NCI-H460 (cell line): ENCODE measurements at regions not wholly inside any gene's neighbourhood (a gene's known extent, or its start where the extent isn't known, plus 50 kb on each side); places are given as distances from the start of the nearest gene placed in this dataset.

Source experiments
- DNase-seq: peaks from one replicate; pipeline ENCODE4 v3.0.0-alpha.2; 2016; ENCODE audit warnings: low read depth; ENCODE audit errors: extremely low read depth

DNA sequence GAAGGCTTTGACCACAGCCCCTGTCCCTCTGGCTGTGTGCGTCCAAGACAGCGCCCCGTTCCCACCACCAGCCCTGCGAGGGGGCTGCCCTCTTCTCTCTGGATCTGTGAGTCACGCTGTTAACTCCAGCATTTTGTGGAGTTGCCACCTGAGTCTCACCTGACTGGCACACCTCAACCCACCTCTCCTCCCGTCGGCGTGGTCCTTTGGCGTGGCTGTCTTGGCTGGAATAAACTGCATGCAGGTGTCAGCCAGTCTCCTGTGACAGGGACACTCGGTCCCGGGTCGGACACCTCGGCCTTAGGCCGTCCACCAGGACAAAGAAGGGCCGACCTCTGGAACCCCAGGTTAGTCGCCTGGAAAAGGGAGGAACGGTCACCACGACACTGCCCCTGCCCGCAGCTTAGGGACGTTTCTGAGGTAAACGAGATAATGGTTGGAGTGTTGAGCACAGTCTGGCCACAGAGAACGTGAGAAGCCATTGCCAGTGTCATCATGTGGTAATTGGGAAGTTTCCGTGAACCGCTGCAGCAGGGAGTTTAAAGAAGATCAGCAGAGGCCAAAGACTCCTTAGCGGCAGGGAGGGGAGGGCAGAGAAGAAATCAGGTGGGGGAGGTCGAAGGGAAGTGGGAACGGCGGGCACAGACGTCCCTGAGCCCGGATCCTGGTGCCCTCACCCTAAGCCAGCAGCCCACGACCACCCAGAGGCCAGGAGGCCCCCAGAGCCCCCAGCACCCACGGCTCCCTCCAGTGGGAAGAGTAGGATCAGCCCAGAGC, 73.6 kb upstream of the FAM20C start:
- DNase-seq, result no peak

GRCh38 chr7:119392-120163, 72.8 kb upstream of the FAM20C start:
- DNase-seq, result no peak

- no peak for DNase-seq
Measured at GRCh38 chr7:120164-120991, 72.0 kb upstream of the FAM20C start.

DNA sequence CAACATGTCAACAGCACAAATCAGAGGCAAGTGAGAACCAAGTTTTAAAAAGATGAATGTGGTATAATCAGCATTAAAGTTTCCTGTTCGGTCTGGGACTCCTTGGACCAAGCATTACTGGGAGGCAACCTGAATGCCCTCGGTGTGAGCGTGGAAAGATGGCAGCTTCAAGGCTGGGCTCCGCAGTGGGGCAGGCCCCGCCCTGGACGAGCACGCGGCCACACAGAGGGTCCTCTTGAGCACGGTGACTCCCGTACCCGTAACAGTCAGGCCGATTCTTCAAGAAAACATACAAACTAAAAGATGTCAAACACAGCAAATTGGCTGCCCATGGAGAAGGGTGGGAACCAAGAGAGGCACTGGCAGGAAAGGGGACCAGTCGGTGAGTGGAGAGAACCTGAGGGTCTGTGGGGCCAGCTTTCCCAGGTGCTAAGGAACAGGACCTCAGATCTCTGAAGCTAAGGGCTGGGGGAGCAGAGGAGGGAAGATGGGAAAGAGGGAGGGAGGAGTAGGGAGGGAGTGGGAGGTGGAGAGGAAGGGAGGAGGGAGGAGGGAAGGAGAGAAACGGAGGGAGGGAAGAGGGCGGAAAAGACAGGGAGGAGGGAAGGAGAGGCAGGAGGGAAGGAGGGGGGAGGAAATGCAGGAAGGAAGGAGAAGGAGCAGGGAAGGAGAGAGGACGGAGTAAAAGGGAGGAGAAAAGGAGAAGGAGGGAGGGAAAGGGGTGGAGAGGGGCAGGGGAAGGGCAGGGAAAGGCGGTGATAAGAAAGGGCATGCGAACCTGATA, 71.2 kb upstream of the FAM20C start:
- no peak for DNase-seq

GRCh38 chr7:123237-123636, 69.1 kb upstream of the FAM20C start:
- DNase-seq, result no peak

DNA sequence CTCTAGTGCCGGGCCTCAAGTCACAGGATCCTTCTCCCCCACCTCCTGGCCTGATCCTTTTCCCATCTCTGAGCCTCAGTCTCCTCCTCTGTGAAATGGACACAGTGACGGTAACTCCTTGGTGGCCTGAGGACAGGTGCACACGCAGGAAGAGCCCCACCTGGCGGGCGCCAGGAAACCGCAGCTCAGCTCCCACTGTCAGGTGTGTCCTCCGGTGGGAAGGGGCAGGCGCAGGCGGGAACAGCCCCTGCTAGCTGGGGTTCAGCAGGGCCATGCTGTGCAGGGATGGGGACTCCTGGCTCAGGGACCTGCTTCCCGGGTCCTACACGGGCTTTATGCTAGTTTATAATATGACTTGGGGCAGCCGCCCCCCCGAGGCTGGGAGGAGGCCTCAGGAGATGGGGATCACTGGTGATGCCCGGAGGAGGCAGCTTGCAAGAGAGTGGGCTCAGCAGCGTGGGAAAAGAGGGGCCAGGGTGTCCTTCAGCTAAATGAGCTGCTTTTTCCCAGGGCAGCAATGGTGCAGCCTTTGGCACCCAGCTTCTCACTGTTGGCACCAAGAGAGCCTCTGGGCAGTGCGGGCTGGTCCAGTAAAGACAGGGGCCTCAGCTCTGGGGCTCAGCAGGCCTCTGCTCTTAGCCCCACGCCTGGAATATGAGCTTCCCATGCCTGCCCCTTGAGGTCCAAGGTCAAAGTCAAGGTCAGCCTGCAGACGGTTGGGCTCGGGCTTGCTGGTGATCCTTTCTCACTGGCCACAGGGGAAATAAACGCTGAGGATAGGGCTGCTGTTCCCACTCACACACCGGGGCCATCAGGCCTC, 68.0 kb upstream of the FAM20C start:
- DNase-seq, result no peak

DNA sequence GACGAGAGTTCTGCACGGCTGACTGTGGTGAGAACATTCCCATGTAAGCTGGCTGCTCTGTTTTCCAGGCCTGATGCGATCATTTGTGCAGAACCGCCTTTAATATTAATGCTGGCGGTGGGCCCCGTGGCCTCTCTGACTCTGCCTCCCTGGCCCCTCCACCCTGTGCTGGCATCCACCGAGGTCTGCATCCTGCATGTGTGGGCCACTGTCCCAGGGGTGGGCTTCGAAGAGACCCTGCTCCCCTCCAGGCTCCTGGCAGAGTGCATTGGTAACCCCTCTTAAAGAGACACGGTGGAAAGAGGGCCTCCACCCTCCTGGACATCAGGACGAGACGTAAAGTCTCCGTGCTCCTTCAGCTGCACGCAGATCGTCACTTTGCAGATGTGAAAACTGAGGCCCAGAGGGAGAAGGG, 67.3 kb upstream of the FAM20C start:
- no peak for DNase-seq

GRCh38 chr7:125661-126060, 66.7 kb upstream of the FAM20C start:
- no peak for DNase-seq

DNA sequence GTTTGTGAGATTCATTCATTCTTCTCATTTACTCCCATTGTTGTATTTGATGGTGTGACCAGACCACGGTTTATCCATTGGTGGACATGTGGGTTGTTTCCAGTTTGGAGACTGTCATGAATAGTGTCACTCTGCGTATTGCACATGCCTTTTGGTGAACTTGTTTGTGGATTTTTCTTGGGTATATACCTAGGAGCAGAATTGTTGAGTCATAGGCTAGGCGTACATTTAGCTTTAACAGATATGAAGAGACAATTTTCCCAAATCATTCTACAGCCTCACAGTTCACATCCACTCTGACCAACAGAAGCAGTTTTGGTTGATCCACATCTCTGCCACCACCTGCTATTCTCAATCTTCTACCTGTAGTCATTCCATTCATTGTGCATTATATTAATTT, 66.0 kb upstream of the FAM20C start:
- DNase-seq, result no peak

DNA sequence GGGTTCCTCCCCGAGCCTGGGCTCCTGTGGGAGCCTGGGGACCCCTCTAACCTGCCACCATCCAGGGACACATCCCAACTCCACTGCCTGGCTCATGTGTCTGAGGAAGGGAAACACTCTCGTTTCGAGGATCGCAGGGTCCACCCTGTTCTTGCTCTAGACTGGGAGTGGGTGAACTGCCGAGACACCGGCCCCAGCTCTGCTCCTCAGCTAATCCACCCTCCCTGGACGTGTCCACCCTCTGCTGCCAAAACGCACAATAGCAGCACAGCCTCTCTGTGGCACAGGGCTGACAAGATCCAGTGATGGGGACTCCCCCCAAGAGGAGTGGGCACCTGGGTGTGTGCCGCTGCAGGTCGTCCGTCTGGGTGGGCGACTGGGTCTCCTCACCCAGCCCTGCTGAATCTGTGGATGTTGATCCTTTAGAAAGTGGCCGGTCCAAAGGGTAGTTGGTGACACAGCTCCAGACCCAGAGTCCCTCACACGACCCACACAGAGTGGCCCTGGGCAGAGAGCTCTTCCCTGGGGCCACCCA, 65.2 kb upstream of the FAM20C start:
- DNase-seq, result no peak

DNA sequence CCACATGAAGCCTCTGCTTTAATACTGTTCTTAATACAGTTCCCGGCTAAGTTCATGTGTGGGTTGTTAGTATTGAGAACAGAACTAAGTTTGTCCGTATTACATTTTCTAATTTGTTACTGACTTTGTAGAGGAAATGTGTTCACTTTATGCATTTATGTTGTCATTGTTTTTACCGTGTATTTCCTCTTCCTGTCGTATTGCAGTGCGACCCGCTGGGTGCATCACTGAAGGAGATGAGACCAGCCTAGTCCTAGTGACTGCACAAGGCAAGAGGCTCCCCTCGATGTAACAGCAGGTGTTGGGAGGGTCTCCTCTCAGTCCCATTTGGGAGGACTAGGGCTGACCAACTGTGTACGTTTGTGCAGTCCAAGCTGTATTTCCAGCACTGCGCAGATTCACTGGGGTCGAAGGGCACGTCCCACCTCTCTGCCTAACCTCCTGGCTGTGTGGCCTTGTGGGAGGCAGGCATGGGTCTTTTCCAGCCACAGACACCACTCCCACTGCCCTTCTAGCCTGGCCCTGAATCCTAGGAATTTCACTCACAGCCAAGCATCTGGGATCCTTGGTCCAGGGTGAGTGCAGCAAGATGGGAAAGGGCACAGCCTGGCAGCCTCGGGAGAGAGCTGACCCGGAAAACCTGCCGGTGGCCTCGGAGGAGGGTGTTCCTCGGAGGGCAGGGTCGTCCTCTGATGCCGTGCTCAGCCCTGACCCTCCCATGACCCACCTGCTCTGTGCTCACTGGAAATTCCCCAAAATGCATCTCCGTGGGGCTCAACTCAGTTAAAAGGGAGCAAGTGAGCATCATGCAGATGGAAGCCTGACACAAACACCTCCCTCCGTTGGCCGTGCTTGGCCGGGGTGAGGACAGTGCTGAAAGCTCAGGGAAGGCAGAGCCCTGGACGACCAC, 63.9 kb upstream of the FAM20C start:
- DNase-seq, result no peak

DNA sequence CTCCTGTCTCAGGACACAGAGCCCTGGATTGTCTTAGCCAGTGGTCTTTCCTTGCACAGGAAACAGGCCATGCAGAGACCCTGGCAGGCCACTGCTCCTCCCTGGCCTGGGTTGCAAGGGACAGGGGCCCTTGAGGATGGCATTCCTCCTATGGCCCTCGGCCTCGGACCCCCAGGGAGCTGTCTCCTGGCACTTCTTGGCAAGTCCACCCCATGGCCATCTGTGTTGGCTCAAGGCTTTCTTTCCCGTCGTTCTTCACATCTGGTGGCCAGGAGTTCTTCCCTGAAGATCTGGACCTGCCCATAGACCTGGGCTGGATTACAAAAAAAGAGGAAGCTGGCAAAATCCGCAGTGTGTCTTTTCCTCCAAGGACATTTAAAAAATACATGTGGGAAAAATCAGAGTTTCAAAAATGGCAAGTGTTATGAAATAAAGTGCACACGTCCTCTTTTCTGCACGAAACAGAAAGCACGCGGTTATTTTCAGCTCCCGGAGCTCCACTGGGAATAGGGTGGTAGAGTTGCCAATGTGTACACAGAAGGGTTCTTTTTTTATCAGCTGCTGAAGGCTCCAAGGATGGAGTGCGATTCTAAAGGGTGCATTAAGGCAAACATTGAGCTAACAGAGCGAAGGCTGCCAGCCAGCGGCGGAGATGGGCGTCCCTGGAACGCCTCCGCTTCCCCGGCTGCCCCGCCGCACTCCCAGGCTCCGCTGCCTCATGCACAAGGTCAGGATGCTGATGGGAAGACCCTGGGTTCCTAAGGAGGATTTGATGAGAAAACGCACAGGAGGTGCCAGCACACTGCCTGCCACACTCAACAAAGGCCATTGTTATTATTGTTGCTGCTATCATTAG, 62.8 kb upstream of the FAM20C start:
- no peak for DNase-seq

DNA sequence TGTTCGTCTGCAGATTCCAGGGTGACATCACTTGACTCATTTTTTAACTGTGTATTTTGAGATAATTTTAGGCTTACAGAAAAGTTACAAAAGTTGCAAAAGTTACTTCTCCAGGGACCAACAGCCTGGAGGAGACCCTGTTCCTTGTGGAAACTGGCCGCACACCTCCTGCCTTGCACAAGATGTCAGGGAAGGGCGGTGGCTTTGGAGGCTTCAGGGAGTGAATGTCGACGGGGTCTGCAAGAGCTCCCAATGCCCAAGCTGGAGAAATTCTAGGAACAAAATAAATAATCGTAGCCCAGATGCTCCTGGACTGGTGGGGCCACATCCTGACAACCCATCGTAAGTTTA, 62.2 kb upstream of the FAM20C start:
- DNase-seq, result no peak

DNA sequence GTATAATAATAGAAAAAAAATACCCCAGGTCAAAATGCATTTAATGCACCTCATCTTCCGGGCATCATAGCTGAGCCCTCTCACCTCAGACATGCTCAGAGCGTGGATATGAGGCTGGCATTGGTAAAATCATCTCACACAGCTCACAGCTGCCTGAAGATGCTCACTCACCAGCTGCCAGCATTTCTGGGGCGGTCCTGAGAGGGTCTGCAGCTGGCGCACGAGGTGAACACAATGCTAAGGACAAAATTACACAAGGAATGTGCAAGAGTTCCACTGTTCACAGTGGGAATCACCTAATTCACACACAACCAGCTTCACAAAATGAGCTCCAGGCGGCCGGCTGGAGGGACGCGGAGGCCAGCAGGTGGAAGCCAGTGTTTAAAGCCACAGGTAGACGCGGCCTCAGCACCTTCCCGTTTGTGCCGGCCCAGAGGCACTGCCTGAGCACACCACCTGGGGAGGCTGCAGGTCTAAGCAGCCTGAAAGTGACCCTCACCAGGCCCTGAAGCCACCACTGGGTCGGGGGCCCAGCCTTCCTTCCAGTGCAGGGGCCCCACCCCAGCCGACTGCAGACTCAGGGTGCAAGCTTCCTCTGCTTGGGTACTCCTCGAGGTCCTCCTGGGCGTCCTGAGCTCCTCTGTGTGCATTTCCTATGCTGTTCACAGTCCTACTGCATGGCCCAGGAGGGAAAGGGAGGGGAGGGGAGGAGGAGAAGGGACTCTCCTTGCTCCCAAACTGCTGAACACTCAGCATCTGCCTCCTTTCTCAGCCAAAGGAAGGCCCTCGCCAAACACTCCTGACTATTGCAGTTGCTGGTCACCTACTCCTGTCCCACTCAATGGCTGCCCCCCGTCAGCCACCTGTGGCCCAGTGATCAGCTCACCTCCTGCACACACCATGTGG, 61.2 kb upstream of the FAM20C start:
- no peak for DNase-seq

DNA sequence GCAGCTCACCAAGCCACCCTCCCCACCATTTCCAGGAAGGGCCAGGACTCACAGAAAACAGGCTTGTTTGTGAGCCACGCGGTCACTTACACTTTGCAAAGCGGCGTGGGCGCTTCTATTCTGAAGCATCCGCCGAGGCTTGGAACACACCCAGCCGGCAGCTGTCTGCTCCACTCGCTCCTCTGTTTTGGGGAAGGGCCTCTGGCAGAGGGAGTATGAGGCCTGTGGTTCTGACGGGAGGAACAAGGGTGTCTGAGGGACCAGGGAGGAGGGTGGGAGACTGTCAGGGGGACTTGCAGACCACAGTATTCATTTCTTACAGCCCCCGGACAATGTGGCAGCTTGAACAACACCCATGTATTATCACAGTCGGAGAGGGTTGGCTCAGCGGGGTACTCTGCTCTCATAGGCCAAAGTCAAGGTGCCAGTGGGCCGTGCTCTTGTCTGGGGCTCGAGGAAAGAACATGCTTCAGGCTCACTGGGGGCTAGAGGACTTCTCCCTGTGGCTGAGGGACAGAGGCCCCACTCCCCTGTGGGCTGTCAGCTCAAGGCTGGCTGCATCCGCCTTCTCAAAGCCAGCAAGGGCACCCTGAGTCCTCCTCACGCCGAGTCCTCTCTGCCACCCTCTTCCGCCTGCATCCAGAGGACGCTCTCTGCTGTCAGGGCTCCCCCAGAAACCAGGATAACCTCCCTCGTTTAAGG, 60.4 kb upstream of the FAM20C start:
- no peak for DNase-seq

DNA sequence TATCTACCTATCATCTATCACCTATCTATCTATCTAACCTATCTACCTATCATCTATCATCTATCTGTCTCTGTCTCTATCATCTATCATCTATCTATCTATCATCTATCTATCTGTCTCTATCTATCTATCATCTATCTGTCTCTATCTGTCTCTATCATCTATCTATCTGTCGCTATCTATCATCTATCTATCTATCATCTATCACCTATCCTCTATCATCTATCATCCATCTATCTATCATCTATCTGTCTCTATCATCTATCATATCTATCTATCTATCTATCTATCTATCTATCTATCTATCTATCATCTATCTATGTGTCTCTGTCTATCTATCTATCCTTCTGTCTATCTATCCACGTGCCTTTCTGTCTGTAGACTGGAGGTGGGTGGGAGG, 59.5 kb upstream of the FAM20C start:
- no peak for DNase-seq
